Myocyte (in vitro differentiated cells): ENCODE measurements at regions not wholly inside any gene's neighbourhood (a gene's known extent, or its start where the extent isn't known, plus 50 kb on each side); places are given as distances from the start of the nearest gene placed in this dataset.
A peak's percentile ranks its signal among the peaks of the same experiment; 100 is the strongest.

Source experiments
- DNase-seq: peaks from one replicate; pipeline ENCODE4 v3.0.0-alpha.2; 2012; ENCODE audit warnings: low read depth

DNA sequence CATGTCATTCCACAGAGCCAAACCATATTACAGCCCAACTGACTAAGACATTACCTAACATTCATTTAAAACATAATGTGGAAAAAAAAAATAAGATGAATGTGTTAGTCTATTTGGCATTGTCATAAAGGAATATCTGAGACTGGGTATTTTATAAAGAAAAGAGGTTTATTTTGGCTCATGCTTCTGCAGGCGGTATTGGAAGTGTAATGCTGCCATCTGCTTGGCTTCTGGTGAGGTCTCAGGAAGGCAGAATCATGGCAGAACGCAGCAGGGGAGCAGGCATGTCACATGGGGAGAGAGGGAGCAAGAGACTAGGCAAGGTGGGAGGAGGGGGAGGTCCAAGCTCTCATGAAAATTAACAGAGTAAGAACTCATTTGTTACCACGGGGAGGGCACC lies 504.8 kb upstream of the LRATD1 start:
- no peak for DNase-seq

DNA sequence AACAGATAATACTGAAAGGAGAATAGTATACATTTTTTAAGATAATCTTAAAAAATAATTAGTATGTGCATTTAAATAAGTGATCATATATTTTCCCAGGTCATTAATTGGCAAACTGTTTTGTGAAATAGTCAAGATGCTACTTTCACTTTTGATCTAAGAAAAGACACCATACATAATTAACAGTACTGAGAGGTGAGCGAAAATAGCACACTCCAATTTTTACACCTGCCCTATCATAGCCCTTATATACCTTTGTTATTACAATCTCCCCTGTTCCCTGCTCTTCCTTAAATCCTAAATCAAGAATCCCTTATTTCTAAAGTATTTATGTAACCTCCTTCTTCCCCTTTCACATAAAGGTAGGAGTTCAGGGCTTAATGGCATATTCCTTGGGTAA lies 500.1 kb upstream of the LRATD1 start:
- no peak for DNase-seq

DNA sequence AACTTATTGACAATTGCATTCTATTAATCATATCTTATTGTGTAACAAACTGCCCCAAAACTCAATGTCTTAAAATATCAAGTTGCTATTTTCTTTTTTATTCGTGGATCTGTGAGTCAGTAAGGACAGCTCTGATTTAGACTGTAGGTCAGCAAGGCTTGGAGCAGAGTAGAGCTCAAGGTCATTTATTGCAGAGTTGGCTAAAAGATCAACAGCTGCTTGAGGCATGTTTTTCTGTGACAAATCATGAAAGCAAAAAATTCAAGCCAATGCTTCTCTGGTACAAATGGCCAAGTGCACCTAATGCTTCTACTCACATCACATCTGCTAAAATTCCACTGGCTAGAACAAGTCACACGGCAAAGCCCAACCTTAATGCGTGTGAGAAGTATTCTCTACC lies 497.7 kb upstream of the LRATD1 start:
- DNase-seq, result peak; percentile 2

DNA sequence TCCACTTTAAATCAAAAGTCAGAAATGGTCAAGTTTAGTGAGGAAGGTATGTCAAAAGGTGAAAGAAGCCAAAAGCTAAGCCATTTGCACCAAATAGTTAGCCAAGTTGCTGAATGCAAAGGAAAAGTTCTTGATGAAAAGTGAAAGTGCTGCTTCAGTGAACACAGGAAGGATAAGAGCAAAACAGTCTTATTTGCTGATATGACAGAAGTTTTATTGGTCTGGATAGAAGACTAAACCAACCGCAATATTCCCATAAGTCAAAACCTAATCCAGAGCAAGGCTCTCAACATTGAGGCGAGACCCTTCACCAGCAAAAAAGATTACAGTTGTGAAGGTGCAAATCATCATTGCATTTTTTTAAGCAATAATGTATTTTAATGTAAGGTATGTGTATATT lies 496.5 kb upstream of the LRATD1 start:
- DNase-seq, result no peak

DNA sequence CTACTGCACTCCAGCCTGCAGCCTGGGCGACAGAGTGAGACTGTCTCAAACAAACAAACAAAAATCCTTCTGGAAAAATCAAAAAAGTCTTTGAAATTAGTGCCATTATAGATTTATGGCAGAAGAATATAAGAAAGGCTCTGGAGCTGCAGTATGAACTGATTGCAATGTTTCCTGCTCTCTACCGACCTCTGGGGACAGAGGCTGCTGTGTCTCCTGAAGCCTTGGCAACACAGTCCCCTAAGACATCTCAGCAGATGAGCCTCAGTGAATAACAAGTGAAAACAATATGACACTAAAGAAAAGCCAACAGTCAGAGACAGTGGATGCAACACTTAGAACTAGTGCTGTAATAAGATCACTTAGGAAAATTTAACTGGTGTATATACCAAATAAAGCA lies 494.9 kb upstream of the LRATD1 start:
- DNase-seq, result no peak

DNA sequence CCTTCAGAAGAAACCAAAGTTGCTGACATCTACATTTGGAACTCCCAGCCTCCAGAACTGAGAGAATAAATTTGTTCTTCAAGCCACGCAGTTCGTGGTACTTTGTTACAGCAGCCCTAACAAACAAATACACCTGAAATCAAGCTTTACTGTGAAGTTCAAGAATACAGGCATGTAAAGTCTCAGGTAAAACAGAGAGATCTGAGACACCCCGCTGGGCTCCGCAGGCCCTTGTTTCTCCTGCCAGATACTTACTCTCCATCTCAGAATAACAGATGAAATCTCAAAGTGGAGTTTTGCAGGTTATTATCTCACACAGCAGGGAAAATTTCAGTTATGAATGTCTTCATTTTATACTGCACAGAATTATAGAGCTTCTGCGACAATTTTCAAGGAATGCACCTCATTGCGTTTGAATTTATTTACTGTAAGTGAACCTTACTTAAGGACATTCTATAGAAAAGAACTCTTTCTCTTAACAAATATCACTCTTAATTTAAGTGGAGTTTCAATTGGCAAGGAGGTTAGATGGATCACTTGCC lies 492.4 kb upstream of the LRATD1 start:
- no peak for DNase-seq

DNA sequence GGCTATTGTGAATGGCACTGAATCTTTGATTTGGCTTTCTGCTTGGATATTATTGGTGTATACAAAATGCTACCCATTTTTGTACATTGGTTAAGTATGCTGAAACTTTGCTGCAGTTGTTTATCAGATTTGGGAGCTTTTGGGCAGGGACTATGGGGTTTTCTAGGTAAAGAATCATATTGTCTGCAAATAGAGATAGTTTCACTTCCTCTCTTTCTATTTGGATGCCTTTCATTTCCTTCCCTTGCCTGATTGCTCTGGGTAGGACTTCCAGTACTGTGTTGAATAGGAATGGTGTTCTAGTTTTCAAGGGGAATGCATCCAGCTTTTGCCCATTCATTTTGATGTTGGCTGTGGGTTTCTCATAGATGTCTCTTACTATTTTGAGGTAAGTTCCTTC lies 489.1 kb upstream of the LRATD1 start:
- no peak for DNase-seq

DNA sequence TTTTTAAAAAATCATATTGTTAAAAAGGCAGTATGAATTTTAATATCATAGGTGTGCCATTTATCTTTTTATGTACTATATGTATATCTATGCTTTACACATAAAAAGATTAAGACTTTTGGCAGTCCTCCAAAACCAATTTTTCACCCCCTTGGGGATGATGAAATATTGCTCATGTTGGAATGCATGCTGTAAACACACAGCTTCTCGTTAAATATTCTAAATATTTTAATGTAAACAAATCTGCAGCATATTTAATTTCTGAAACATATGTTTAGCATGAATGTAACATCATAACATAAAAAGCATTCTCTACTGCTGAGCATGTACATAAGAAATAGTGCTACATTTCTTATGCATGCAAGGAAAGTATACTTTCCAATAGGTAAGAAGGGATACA lies 484.3 kb upstream of the LRATD1 start:
- DNase-seq, result no peak

DNA sequence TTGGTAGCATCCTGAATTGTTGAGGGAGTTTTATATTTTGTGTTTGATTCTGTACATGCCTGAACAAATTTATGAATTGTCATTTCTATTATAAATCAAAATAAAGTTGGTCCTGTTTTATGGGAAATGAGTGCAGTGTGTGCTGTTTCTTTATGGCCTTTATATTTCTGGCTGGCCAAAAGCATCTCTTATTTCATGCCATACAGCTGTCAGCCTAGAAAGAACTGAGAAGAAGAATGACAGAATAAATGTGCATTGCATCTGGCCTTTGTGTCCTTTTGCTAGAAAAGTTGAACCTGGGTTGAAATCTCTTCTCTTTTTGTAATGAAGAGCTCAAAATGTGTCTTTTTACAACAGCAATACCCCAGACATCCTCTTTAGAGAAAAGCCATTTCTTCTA lies 474.7 kb upstream of the LRATD1 start:
- no peak for DNase-seq

DNA sequence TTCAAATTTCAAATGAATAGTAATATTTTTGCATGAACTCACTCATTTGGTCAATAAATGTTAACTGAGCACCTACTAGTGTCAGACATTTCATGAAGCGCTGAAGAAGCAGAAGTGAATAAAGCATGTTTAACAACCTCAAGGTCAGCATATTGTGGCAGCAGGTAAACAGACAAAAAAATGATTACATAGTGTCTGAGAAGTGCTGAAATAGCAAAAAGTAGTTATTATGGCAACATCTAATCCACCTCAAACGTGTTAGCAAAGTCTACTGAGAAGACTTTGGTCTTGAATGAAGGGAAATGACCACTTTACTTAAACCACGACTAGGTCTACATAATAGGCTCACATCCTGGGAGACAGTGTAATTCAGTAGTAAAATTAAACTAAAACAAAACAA lies 452.2 kb upstream of the LRATD1 start:
- DNase-seq, result no peak

DNA sequence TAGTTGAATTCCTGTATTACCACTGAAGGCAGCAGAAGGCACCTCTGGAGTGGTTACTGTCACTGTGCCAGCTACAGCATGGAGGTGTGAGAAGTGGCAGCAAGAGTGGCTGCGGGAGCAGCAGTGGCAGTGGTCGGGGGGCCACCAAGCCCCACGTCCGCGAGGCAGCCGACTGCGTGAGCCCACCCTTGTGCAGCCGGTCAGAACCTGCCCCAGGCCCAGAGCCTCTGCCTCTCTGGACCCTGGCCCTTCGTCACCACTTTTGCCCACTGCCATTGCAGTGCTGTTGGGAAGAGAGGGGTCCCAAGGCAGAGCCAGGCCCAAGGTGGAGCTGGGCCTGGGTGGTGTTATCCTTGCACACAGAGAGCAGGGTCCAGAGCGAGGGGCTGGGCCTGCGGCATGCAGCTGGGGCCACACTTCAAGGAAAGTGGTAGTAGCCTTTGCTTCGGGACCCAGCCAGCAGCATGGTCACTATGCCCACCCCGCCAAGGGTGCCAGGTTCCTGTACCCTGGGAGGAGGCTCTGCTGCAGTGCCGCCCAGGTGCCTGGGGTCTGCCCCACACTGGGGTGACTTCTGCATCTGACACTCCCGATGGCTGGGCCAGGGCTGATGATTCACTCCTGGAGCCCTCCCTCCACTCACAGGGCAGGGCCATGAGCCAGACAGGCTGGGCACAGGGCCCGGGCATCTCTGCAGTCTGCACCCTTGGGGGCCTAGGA lies 450.1 kb upstream of the LRATD1 start:
- DNase-seq, result no peak

DNA sequence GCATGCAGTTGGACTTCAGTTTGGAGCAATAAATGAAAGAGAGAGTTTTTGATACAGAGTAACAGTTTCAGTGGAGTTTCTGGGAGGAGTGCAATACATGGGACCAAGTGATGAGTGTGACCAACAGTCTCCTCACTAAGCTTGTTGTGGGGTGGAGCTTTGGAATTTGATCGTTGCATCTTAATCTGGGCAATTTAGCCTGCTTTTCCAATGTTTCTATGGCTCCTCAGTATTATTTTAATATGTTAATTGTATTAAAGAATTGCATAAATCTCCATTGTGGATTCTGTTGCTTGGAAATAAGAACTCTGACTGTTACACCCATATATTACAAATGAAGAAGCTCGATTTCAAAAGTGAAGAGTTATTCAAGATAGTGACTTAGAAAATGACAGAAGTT lies 446.6 kb upstream of the LRATD1 start:
- no peak for DNase-seq

DNA sequence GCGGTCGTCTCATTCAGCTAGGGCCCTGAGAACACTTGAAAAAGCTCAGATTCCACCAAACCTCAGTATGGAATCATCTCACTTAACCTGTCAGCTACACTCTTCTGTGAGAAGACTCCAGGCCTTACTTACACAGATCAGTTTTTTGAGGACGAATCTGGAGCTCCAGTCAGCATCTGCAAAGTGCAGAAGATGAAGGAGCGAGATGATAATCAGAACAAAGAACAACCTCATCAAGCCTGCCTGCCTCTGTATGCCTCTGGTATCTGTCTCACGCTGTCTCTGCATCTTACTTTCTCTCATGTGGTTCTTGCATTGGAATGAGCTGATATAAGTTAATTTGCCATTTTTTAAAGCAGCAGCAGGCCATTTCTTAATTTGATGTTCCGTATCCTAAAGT lies 444.1 kb upstream of the LRATD1 start:
- DNase-seq, result no peak

DNA sequence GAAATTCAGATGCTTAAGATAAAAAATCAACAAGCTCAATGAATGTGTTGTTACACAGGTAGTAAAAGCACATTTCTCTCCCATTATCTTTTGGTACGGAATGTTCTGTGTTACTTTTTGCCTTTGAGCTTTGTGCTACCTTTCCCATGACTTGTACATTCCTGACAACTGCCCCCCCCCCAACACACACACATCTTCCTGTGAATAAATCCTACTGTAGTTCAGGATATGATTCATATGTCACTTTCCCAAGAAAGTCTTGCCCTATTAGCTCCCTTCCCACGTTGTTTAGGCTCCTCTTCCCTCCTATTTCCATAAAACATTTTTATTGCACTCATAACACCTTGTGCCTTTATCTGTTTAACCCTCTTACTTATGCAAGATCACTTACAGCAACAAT lies 442.6 kb upstream of the LRATD1 start:
- DNase-seq, result no peak

DNA sequence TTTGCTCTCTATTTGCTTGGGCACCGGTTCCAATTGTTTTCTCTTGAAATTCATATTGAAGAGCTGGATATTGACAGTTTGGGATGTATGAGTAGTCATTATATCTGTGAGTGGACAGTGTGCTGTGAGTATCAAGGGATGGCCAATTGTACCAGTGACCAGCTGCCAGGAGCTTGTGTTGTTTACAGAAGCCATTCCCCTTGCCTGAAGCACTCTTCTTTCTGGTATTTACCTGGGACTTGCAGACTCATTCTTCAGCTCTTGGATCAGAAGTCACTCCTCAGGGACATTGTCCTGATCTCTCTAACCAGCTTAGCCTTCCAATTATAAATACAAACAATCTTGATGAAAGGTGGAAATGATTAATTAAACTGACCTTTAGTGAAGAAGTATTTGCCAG lies 438.3 kb upstream of the LRATD1 start:
- no peak for DNase-seq

DNA sequence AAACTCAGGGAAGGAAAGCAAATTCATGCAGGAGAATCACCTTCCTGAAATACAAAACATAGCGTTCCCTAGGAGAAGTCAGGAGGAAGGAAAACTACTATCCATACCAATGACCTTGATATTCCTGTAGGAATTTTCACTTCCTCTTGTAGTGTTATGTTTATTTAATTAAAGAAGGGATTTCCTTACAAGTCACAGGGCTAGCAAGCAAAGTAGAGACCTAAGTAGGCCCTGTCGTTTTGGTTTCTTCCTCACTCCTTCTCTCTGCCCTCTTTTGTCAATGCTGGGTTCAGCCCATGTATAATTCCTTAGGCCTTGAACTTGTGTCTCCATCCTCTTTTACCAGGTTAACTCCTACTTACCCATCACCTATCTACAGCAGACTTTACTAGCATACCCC lies 435.2 kb upstream of the LRATD1 start:
- DNase-seq, result no peak

DNA sequence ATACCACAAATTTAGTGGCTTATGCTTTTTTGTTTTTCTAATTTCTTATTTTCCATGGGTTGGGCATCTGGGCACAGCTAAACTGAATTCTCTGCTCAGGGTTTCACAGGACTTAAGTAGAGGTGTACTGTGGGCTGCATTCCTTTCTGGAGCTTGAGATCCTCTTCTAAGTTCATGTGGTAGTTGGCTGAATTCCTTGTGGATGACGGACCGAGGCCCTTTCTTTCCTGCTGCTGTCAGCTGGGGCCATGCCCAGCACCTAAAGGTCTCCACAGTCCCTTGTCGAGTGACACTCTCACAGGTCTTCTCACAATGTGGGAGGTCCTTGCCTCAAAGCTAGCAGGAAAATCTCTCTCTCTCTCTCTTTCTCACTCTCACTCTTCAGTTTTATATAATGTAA lies 433.5 kb upstream of the LRATD1 start:
- DNase-seq, result peak; percentile 2

DNA sequence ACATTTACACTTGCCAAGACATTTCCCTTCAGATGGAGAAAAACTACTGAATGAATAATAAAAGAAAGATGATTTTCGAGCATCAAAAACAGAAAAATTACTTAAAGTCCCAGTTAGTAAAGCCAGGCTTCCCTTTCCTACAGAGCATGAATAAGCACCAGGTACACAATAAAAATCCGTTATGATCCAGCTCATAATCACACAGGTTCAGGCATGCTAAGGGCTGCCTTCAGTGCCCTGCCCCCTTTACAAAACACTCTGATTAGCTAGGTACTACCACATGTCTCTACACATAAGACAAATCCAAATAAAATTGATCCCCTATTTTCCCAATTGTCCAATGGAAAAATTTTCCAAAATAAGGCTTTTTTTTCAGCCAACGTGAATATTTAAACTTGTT lies 413.2 kb upstream of the LRATD1 start:
- no peak for DNase-seq

DNA sequence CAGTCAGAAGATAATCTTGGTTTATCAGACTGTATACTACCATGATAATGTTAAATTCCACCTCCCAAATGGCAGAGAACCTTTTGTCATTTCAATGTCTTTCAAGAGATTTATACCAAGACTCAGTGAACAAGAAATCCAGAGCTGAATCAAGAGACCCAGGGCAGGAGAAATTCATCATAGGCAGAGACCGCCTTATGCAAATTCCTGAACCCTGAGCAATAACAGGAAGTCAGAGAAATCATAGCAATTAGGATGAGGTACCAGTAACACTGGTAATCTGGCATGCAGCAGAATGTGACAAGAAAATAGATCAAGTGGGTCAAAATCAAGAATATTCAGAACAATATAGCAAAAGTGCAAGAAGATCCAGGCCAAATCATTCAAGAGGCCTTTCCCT lies 412.4 kb upstream of the LRATD1 start:
- no peak for DNase-seq

DNA sequence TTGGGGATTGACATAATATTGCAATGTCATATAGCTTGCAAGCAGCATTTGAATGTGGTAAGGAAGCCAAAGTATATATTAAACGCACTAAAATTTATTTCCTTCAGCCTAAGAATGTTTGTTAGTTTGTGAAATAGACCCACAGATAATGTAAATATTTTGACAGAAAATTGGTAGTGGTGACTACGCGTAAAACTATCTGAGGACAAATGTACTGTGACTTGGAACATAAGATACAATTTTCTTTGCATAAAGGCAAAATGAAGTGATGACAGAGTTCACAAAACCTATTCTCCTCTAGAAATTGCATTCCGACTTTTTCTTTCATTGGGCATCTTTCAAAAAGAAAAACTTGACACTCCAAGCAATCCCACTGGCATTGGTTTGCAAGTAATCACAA lies 411.1 kb upstream of the LRATD1 start:
- no peak for DNase-seq

DNA sequence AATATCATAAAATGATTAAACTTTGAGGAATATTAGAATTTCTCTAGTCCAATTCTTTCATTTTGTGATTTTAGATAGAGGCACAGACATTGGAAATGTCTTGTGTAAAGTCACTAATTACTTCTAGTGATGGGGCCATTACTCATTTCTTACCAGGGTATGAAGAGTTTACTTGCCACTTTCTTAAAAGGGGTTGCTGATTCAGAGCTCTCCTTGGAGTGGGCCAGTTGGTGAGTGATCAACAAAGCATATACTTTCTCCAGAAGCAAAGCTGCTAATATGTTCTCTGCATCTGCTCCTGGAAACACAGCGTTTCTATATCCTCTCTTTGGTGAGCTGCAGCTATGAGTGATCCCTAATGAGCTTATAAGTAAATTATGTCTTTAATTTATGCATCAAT lies 408.9 kb upstream of the LRATD1 start:
- no peak for DNase-seq

DNA sequence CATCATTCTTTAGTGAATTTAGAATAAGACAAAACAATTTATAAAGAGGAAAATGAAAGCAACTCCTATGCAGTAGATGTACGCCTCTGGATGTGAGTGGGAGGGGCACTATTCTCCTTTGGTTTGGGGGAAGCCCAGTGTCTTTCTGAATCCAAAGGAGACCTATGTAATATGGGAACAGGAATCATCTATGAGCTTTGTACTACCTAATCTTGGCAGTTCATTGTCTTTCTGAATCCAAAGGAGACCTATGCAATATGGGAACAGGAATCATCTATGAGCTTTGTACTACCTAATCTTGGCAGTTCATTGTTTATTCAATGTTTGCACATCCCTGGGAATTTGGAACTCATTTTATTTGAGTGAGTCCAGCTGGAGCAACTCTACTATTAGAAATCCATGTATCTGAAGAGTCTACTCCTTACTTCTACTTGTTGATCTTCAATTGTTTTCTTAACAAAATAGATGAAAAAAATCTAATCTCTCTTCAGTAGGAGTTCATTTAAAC lies 401.1 kb upstream of the LRATD1 start:
- DNase-seq, result no peak

DNA sequence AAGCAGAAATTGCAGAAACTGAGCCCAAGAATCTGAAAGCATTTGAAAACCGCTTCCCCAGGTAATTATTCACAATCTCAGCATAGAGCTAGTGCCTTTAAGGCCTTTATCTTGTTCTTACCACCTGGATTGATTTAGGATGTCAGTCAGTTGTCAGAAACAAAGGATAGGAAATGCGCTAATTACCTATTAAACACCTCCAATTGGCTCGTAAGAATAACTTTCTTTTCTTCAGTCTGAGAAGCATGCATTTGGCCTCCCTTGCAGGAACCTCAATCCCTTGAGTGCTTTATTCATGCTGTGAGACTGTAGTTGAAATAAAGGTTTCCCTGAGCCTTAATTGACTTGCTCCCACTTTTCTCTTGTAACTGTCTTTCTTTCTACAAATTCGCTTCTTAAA lies 400.3 kb upstream of the LRATD1 start:
- no peak for DNase-seq

DNA sequence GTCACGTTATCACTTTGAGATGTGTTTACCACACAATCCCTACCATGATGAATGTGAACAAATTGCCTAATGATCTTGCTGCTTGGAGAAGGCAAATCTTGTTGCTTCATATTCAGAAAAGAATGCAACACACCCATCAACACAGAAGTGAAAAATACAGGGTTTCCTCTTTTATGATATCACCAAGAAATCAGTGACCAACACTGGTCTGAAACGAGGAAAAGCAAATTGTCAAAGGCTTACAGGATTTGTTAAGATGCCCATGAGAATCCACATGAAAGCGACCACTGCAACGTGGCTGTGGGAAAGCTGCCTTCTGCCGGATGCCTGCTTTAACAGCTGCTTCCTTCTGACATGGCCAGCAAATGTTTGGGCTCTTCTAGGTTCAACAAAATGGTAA lies 397.6 kb upstream of the LRATD1 start:
- DNase-seq, result peak; percentile 43
